ENCODE measurements at regions not wholly inside any gene's neighbourhood (a gene's known extent, or its start where the extent isn't known, plus 50 kb on each side); places are given as distances from the start of the nearest gene placed in this dataset.
"Not testable (repeated sequence)": the region's sequence is repeated elsewhere in the genome, so short reads cannot be mapped to it uniquely, and the experiment has no call there.

- no peak for DNase-seq (ENCODE audit: extremely low read depth, low read depth)
- H3K4me3 ChIP-seq (replicated peaks; ENCODE audit: low read depth, low read length): no peak overlapping the region
- TF ChIP-seq, protein P1, sequence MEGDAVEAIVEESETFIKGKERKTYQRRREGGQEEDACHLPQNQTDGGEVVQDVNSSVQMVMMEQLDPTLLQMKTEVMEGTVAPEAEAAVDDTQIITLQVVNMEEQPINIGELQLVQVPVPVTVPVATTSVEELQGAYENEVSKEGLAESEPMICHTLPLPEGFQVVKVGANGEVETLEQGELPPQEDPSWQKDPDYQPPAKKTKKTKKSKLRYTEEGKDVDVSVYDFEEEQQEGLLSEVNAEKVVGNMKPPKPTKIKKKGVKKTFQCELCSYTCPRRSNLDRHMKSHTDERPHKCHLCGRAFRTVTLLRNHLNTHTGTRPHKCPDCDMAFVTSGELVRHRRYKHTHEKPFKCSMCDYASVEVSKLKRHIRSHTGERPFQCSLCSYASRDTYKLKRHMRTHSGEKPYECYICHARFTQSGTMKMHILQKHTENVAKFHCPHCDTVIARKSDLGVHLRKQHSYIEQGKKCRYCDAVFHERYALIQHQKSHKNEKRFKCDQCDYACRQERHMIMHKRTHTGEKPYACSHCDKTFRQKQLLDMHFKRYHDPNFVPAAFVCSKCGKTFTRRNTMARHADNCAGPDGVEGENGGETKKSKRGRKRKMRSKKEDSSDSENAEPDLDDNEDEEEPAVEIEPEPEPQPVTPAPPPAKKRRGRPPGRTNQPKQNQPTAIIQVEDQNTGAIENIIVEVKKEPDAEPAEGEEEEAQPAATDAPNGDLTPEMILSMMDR (IDR thresholded peaks at IDR 0.05; ENCODE audit: low read depth, low read length, missing control alignments): no peak
Measured at GRCh38 chr5:82952326-82952725, 124.9 kb downstream of the TMEM167A start.

DNA sequence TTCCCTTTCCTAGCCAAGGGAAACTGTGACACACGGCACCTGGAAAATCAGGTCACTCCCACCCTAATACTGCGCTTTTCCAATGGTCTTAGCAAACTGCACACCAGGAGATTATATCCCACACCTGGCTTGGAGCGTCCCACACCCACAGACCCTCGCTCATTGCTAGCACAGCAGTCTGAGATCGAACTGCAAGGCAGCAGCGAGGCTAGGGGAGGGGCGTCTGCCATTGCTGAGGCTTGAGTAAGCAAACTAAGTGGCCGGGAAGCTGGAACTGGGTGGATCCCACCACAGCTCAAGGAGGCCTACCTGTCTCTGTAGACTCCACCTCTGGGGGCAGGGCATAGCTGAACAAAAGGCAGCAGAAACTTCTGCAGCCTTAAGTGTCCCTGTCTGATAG lies 132.9 kb downstream of the TMEM167A start:
- DNase-seq (ENCODE audit: extremely low read depth, low read depth); H3K4me3 ChIP-seq (replicated peaks; ENCODE audit: low read depth, low read length): not testable (repeated sequence)

DNA sequence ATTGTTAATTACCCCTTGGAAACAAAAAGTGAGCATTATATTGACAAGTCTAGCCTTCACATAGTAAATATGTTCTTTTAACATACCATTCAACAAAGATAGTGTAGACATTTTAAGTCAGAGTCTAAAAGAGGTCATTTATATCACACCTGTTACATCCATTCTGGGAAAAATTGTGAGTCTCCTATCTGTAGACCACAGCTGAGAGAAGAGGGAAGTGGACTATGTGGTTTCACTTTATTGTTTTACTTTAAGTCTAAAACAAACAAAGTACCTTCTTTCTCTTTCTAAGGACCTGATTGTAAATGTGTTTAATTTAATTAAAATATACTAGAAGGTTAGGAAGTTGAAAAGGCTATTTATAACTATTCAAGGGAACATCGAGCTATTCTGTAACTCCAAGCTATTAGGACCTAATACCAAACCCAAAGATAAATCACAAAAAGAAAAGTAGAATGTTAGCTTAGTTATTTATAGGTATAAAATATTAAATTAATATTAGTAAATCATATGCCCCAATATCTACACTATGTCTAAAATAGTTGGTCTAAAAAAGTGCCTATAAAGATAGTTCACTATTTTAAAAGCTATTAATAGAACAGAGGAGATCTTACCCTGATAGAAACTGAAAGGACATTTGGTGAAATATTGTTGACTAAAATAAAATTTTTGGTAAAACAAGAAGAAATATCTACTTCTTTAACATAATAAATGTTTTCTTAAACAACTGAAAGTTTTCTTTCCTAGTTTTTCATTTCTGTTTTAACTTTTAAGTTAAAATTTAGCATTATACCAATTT lies 134.9 kb downstream of the TMEM167A start:
- no peak overlapping the region for H3K4me3 ChIP-seq (replicated peaks; ENCODE audit: low read depth, low read length)
- DNase-seq (ENCODE audit: extremely low read depth, low read depth): no peak
- TF ChIP-seq, protein P1 (IDR thresholded peaks at IDR 0.05; ENCODE audit: low read depth, low read length, missing control alignments): no peak

GRCh38 chr5:82938901-82939725 lies 138.1 kb downstream of the TMEM167A start:
- no peak overlapping the region for H3K4me3 ChIP-seq (replicated peaks; ENCODE audit: low read depth, low read length)
- no peak for DNase-seq (ENCODE audit: extremely low read depth, low read depth)
- TF ChIP-seq, protein P1 (IDR thresholded peaks at IDR 0.05; ENCODE audit: low read depth, low read length, missing control alignments): no peak

DNA sequence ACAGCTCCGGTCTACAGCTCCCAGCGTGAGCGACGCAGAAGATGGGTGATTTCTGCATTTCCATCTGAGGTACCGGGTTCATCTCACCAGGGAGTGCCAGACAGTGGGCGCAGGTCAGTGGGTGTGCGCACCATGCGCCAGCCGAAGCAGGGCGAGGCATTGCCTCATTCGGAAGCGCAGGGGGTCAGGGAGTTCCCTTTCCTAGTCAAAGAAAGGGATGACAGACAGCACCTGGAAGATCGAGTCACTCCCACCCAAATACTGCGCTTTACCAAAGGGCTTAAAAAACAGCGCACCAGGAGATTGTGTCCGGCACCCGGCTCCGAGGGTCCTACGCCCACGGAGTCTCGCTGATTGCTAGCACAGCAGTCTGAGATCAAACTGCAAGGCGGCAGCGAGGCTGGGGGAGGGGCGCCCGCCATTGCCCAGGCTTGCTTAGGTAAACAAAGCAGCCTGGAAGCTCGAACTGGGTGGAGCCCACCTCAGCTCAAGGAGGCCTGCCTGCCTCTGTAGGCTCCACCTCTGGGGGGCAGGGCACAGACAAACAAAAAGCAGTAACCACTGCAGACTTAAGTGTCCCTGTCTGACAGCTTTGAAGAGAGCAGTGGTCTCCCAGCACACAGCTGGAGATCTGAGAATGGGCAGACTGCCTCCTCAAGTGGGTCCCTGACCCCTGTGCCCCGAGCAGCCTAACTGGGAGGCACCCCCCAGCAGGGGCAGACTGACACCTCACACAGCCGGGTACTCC lies 144.5 kb downstream of the TMEM167A start:
- not testable (repeated sequence) for H3K4me3 ChIP-seq (replicated peaks; ENCODE audit: low read depth, low read length); DNase-seq (ENCODE audit: extremely low read depth, low read depth)

DNA sequence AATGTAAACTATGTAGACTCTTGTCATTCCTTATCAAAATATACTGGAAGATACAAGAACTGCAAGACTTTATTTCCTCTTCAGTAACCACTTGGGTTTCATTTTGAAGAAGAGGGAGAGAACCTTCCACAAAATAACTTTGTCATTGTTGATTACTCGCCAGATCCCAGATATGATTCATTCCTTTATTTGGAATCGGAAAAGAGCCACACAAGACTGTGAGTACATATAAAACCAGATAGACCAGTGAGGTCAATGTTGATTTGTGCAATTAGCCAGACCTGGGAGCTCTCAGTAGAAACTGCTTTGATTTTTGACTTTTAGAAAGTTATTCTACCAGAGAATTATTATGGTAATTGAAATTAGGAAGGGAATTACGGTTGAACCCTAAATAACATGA lies 146.1 kb downstream of the TMEM167A start:
- TF ChIP-seq, protein P1 (IDR thresholded peaks at IDR 0.05; ENCODE audit: low read depth, low read length, missing control alignments): no peak
- H3K4me3 ChIP-seq (replicated peaks; ENCODE audit: low read depth, low read length): no peak overlapping the region
- DNase-seq (ENCODE audit: extremely low read depth, low read depth): no peak

GRCh38 chr5:82925061-82925411 lies 152.2 kb downstream of the TMEM167A start:
- DNase-seq (ENCODE audit: extremely low read depth, low read depth): no peak
- TF ChIP-seq, protein P1 (IDR thresholded peaks at IDR 0.05; ENCODE audit: low read depth, low read length, missing control alignments): no peak
- no peak overlapping the region for H3K4me3 ChIP-seq (replicated peaks; ENCODE audit: low read depth, low read length)
